GM12878 (cell line): ENCODE measurements at regions not wholly inside any gene's neighbourhood (a gene's known extent, or its start where the extent isn't known, plus 50 kb on each side); places are given as distances from the start of the nearest gene placed in this dataset.

Experiments used
- ATAC-seq: fragments of 200-7000 bp; cut with Tn5 transposase; 3 replicates; pipeline ENCODE4 v1.9.1; 2020; ENCODE audit warnings: mild to moderate bottlenecking, moderate library complexity
- BruUV-seq: library from RNA; stranded (reverse); fragments of 400-500 nt; replicated peaks from 2 replicates; lab custom pipeline; 2021; lab: Mats Ljungman, UMichigan
- CTCF ChIA-PET: fragments of 300-600 bp; sonication (Branson Sonifier 250); formaldehyde crosslinking; extraction: SDS; loops from one replicate; lab custom pipeline; 2021; ENCODE audit warnings: inconsistent platforms; lab: Yijun Ruan, JAX
- POLR2A ChIA-PET: fragments of 350-600 bp; formaldehyde crosslinking; extraction: SDS; loops from one replicate; lab custom pipeline; 2021; ENCODE audit warnings: inconsistent platforms; lab: Charles Lee
- RAD21 ChIA-PET: fragments of 300-600 bp; sonication (Branson Sonifier 250); formaldehyde crosslinking; loops from one replicate; lab custom pipeline; 2023; ENCODE audit warnings: antibody characterized with exemption; ENCODE audit not compliant: unreplicated experiment; lab: Charles Lee
- SMC1A ChIA-PET: fragments of 300-600 bp; sonication (Branson Sonifier 250); formaldehyde crosslinking; loops from one replicate; lab custom pipeline; 2023; ENCODE audit not compliant: unreplicated experiment, uncharacterized antibody; lab: Charles Lee
- DNase-seq: peaks from one replicate; pipeline ENCODE4 v3.0.0-alpha.2; 2011; ENCODE audit warnings: low read depth, low spot score
- FAIRE-seq: peaks from 3 replicates; lab custom pipeline; 2011; peaks lifted over from hg19 to GRCh38; lab: Jason Lieb, UNC
- H2AFZ ChIP-seq: 2 replicates; pipeline ENCODE4 v1.6.0; 2011; ENCODE audit warnings: low read depth, low read length, control low read depth; ENCODE audit not compliant: control insufficient read depth
- H3K27ac ChIP-seq: 2 replicates; pipeline ENCODE4 v1.5.1; 2011; ENCODE audit warnings: control low read depth; ENCODE audit not compliant: control insufficient read depth, insufficient read depth
- H3K27me3 ChIP-seq, 2 experiments: replicated peaks in 1 of 2; 2 replicates each; pipeline versions ENCODE4 v1.6.0 to v1.6.1; 2011; ENCODE audit warnings: low read length in 1 of 2; ENCODE audit not compliant: control insufficient read depth in 2 of 2, insufficient read depth in 2 of 2
- H3K36me3 ChIP-seq, 2 experiments: 2 replicates each; pipeline ENCODE4 v1.5.1; 2011; ENCODE audit warnings: low read length in 1 of 2; ENCODE audit not compliant: control insufficient read depth in 2 of 2, insufficient read depth in 2 of 2
- H3K4me1 ChIP-seq: 2 replicates; pipeline ENCODE4 v1.6.1; 2011; ENCODE audit warnings: mild to moderate bottlenecking, low read length, moderate library complexity, mixed read lengths; ENCODE audit not compliant: control insufficient read depth, insufficient read depth
- H3K4me2 ChIP-seq: 2 replicates; pipeline ENCODE4 v1.6.0; 2011; ENCODE audit warnings: control low read depth; ENCODE audit not compliant: control insufficient read depth, insufficient read depth
- H3K4me3 ChIP-seq: fragments of 200-600 bp; sonication (generic); 2 replicates; pipeline ENCODE4 v1.5.1; 2016
- H3K79me2 ChIP-seq: 2 replicates; pipeline ENCODE4 v1.6.0; 2011; ENCODE audit warnings: low read length; ENCODE audit not compliant: control insufficient read depth, insufficient read depth
- H3K9ac ChIP-seq: 2 replicates; pipeline ENCODE4 v1.8.0; 2011; ENCODE audit warnings: low read length, control low read depth, mixed read lengths; ENCODE audit not compliant: control insufficient read depth, insufficient read depth
- H3K9me3 ChIP-seq: replicated peaks from 3 replicates; pipeline ENCODE4 v1.5.1; 2011; ENCODE audit warnings: mild to moderate bottlenecking, low read length; ENCODE audit not compliant: control insufficient read depth, insufficient read depth
- H4K20me1 ChIP-seq: 2 replicates; pipeline ENCODE4 v1.6.0; 2011; ENCODE audit not compliant: control insufficient read depth, insufficient read depth
- E2F8 ChIP-seq: fragments of 450-650 bp; IDR thresholded peaks from 2 replicates; pipeline ENCODE4 v1.6.1; 2018; ENCODE audit warnings: mild to moderate bottlenecking, low read depth, moderate library complexity; ENCODE audit not compliant: partially characterized antibody
- EGR1 ChIP-seq, 2 experiments: IDR thresholded peaks; 1 replicate in 1 of 2; 2 replicates in 1 of 2; pipeline ENCODE4 v1.6.1; 2011 to 2012; ENCODE audit warnings: low read depth in 2 of 2, low read length in 2 of 2, borderline replicate concordance in 1 of 2, mild to moderate bottlenecking in 1 of 2, moderate library complexity in 1 of 2
- GABPA ChIP-seq: IDR thresholded peaks from 2 replicates; pipeline ENCODE4 v1.6.1; 2014; ENCODE audit warnings: antibody characterized with exemption, low read depth, mild to moderate bottlenecking, inconsistent platforms
- HDAC2 ChIP-seq: fragments of 200-600 bp; sonication (generic); IDR thresholded peaks from 2 replicates; pipeline ENCODE4 v1.6.1; 2017
- HDGF ChIP-seq: fragments of 450-650 bp; IDR thresholded peaks from 2 replicates; pipeline ENCODE4 v1.6.1; 2016; ENCODE audit warnings: antibody characterized with exemption
- LARP7 ChIP-seq: fragments of 450-650 bp; IDR thresholded peaks from 2 replicates; pipeline ENCODE4 v1.6.1; 2017; ENCODE audit warnings: mild to moderate bottlenecking
- MTA2 ChIP-seq: fragments of 450-650 bp; IDR thresholded peaks from 2 replicates; pipeline ENCODE4 v1.6.1; 2016; ENCODE audit warnings: low read depth, mild to moderate bottlenecking, moderate library complexity
- NR2C2 ChIP-seq: IDR thresholded peaks from 2 replicates; pipeline ENCODE4 v1.6.1; 2011; ENCODE audit warnings: borderline replicate concordance, low read depth; ENCODE audit not compliant: control insufficient read depth, insufficient read length
- RAD51 ChIP-seq: fragments of 450-650 bp; IDR thresholded peaks from 2 replicates; pipeline ENCODE4 v1.6.1; 2016; ENCODE audit warnings: moderate library complexity, mild to moderate bottlenecking, inconsistent platforms
- RB1 ChIP-seq: fragments of 450-650 bp; formaldehyde crosslinking; IDR thresholded peaks from 2 replicates; pipeline ENCODE4 v1.6.1; 2017; ENCODE audit warnings: mild to moderate bottlenecking, borderline replicate concordance
- RCOR1 ChIP-seq: conservative IDR thresholded peaks from 2 replicates; pipeline ENCODE4 v1.6.1; 2012; ENCODE audit warnings: low read depth, low read length, improper control_type of control experiment
- SMARCA5 ChIP-seq: fragments of 450-650 bp; IDR thresholded peaks from 2 replicates; pipeline ENCODE4 v1.6.1; 2017; ENCODE audit warnings: mild to moderate bottlenecking
- TCF12 ChIP-seq: IDR thresholded peaks from 2 replicates; pipeline ENCODE4 v1.6.1; 2011; ENCODE audit warnings: low read depth, mild to moderate bottlenecking, low read length
- WGBS: methylation state at CpG from one replicate; pipeline ENCODE4 v1.1.6; 2016; ENCODE audit warnings: low lambda C conversion rate; ENCODE audit not compliant: insufficient replicate concordance, insufficient coverage; ENCODE audit errors: missing lambda C conversion rate; 5-methylcytosine and 5-hydroxymethylcytosine counted together
- in situ Hi-C: fragments of 300-500 bp; cut with MboI; formaldehyde crosslinking; loops from 9 replicates; pipeline ENCODE4 v1.14.3; 2018; ENCODE audit warnings: mixed read lengths
- intact Hi-C: fragments of 100-400 bp; cut with micrococcal nuclease; formaldehyde crosslinking; loops from one replicate; pipeline ENCODE4 v1.14.2; 2022; ENCODE audit not compliant: unreplicated experiment
- TF ChIP-seq, protein P1 (sequence below): fragments of 450-650 bp; IDR thresholded peaks from 2 replicates; pipeline ENCODE4 v1.6.1; 2018; ENCODE audit warnings: borderline replicate concordance, mild to moderate bottlenecking; ENCODE audit not compliant: partially characterized antibody
- TF ChIP-seq, protein P2 (sequence below): fragments of 450-650 bp; IDR thresholded peaks from 2 replicates; pipeline ENCODE4 v1.6.1; 2017; ENCODE audit warnings: mild to moderate bottlenecking
- TF ChIP-seq, protein P3 (sequence below): fragments of 450-650 bp; IDR thresholded peaks from 2 replicates; pipeline ENCODE4 v1.6.1; 2016; ENCODE audit warnings: mild to moderate bottlenecking

GRCh38 chr20:40942775-40943174, 85.8 kb upstream of the TOP1 start:
- POLR2A ChIA-PET: no interaction called here
- no peak for DNase-seq
- Histone ChIP-seq H3K79me2 (no peaks in the 10 kb centered on the region), H3K4me1 (peaks cover 14% of the 10 kb centered on the region), H2AFZ (no peak overlapping the region), H3K36me3 (no peaks in the 10 kb centered on the region), H3K9ac (no peak overlapping the region), H3K9me3 (no peaks in the 10 kb centered on the region), H3K27ac (no peak overlapping the region), H3K4me2 (no peak overlapping the region), H4K20me1 (no peaks in the 10 kb centered on the region), H3K4me3 (no peak overlapping the region), H3K27me3 (no peaks in the 10 kb centered on the region)
- TF ChIP-seq EGR1 (IDR thresholded peaks at IDR 0.05; ENCODE audit: borderline replicate concordance in 1 of 2, low read depth in 2 of 2, low read length in 2 of 2) (no peak), RB1 (no peak), TCF12 (no peak), MTA2 (no peak), RCOR1 (no peak), LARP7 (no peak), E2F8 (no peak), HDGF (no peak), NR2C2 (no peak), SMARCA5 (no peak), HDAC2 (no peak), RAD51 (no peak), GABPA (no peak)
- TF ChIP-seq, protein P1, sequence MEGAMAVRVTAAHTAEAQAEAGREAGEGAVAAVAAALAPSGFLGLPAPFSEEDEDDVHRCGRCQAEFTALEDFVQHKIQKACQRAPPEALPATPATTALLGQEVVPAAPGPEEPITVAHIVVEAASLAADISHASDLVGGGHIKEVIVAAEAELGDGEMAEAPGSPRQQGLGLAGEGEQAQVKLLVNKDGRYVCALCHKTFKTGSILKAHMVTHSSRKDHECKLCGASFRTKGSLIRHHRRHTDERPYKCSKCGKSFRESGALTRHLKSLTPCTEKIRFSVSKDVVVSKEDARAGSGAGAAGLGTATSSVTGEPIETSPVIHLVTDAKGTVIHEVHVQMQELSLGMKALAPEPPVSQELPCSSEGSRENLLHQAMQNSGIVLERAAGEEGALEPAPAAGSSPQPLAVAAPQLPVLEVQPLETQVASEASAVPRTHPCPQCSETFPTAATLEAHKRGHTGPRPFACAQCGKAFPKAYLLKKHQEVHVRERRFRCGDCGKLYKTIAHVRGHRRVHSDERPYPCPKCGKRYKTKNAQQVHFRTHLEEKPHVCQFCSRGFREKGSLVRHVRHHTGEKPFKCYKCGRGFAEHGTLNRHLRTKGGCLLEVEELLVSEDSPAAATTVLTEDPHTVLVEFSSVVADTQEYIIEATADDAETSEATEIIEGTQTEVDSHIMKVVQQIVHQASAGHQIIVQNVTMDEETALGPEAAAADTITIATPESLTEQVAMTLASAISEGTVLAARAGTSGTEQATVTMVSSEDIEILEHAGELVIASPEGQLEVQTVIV: no peak
- TF ChIP-seq, protein P2, sequence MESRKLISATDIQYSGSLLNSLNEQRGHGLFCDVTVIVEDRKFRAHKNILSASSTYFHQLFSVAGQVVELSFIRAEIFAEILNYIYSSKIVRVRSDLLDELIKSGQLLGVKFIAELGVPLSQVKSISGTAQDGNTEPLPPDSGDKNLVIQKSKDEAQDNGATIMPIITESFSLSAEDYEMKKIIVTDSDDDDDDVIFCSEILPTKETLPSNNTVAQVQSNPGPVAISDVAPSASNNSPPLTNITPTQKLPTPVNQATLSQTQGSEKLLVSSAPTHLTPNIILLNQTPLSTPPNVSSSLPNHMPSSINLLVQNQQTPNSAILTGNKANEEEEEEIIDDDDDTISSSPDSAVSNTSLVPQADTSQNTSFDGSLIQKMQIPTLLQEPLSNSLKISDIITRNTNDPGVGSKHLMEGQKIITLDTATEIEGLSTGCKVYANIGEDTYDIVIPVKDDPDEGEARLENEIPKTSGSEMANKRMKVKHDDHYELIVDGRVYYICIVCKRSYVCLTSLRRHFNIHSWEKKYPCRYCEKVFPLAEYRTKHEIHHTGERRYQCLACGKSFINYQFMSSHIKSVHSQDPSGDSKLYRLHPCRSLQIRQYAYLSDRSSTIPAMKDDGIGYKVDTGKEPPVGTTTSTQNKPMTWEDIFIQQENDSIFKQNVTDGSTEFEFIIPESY: no peak
- TF ChIP-seq, protein P3, sequence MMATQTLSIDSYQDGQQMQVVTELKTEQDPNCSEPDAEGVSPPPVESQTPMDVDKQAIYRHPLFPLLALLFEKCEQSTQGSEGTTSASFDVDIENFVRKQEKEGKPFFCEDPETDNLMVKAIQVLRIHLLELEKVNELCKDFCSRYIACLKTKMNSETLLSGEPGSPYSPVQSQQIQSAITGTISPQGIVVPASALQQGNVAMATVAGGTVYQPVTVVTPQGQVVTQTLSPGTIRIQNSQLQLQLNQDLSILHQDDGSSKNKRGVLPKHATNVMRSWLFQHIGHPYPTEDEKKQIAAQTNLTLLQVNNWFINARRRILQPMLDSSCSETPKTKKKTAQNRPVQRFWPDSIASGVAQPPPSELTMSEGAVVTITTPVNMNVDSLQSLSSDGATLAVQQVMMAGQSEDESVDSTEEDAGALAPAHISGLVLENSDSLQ: no peak
- RAD21 ChIA-PET: interaction anchor here (1.5 to 1.6 kb wide), 2 partner anchors 20 to 27 kb away, joined by 3 to 4 read pairs; no protein-coding TSS in a partner anchor
- BruUV-seq: no TSS peak
- in situ Hi-C loops (no loop called here), intact Hi-C loops (no loop called here)
- SMC1A ChIA-PET: interaction anchor here (1.1 to 1.4 kb wide), 2 partner anchors 9 to 11 kb away, joined by 3 to 4 read pairs; no protein-coding TSS in a partner anchor
- FAIRE-seq: no peak
- no peak for ATAC-seq
- CTCF ChIA-PET: interaction anchor here (0.7 to 2.5 kb wide), 3 partner anchors 20 to 1773 kb away, joined by 3 to 8 read pairs (median 6); no protein-coding TSS in a partner anchor
- 73% methylated on average over 6 of the region's 6 CpGs for WGBS
